ENCODE measurements at regions not wholly inside any gene's neighbourhood (a gene's known extent, or its start where the extent isn't known, plus 50 kb on each side); places are given as distances from the start of the nearest gene placed in this dataset.

- TF ChIP-seq CTCF (IDR thresholded peaks at IDR 0.05; ENCODE audit: insufficient read depth, low read length) = no peak
- no peak for TF ChIP-seq GABPA (IDR thresholded peaks at IDR 0.05; ENCODE audit: low read depth)
- TF ChIP-seq REST (IDR thresholded peaks at IDR 0.05; ENCODE audit: insufficient replicate concordance, low read depth) = no peak
- no peak for TF ChIP-seq POLR2AphosphoS5 (IDR thresholded peaks at IDR 0.05; ENCODE audit: low read depth)
Measured at GRCh38 chr13:59435024-59435423, 728.7 kb downstream of the DIAPH3 start.

Data from HL-60 (cell line).